ENCODE measurements at regions not wholly inside any gene's neighbourhood (a gene's known extent, or its start where the extent isn't known, plus 50 kb on each side); places are given as distances from the start of the nearest gene placed in this dataset.

DNA sequence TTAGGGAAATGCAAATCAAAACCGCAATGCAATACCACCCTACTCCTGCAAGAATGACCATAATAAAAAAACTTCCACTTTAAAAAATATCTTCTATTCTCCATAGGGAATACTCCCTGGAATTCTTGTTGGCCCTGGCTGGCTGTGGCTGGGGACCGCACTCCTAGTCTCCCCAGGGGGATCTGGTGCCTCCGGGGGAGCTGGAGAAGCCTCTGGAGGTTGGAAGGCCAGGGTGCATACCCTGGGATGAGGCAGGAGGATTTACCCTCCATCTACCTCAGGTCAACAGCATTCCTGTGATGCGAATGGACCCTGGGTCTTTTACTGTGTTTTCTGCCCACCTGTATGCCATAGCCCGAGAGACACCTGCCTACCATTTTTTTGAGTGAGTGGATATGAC lies 120.0 kb upstream of the ZNF536 start:
- Histone ChIP-seq H3K4me3 (no peak overlapping the region), H3K36me3 (no peaks in the 10 kb centered on the region), H3K27ac (no peak overlapping the region), H3K9me3 (no peaks in the 10 kb centered on the region), H3K4me1 (no peaks in the 10 kb centered on the region), H3K27me3 (peaks cover 70% of the 10 kb centered on the region)
- DNase-seq (ENCODE audit: low spot score in 2 of 2): no peak
- 97% methylated on average over 5 of the region's 5 CpGs for WGBS
- TF ChIP-seq, protein P1, sequence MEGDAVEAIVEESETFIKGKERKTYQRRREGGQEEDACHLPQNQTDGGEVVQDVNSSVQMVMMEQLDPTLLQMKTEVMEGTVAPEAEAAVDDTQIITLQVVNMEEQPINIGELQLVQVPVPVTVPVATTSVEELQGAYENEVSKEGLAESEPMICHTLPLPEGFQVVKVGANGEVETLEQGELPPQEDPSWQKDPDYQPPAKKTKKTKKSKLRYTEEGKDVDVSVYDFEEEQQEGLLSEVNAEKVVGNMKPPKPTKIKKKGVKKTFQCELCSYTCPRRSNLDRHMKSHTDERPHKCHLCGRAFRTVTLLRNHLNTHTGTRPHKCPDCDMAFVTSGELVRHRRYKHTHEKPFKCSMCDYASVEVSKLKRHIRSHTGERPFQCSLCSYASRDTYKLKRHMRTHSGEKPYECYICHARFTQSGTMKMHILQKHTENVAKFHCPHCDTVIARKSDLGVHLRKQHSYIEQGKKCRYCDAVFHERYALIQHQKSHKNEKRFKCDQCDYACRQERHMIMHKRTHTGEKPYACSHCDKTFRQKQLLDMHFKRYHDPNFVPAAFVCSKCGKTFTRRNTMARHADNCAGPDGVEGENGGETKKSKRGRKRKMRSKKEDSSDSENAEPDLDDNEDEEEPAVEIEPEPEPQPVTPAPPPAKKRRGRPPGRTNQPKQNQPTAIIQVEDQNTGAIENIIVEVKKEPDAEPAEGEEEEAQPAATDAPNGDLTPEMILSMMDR (IDR thresholded peaks at IDR 0.05): no peak
- TF ChIP-seq EP300 (IDR thresholded peaks at IDR 0.05): no peak
- no peak for TF ChIP-seq POLR2A (IDR thresholded peaks at IDR 0.05)
- TF ChIP-seq POLR2AphosphoS5 (IDR thresholded peaks at IDR 0.05): no peak

DNA sequence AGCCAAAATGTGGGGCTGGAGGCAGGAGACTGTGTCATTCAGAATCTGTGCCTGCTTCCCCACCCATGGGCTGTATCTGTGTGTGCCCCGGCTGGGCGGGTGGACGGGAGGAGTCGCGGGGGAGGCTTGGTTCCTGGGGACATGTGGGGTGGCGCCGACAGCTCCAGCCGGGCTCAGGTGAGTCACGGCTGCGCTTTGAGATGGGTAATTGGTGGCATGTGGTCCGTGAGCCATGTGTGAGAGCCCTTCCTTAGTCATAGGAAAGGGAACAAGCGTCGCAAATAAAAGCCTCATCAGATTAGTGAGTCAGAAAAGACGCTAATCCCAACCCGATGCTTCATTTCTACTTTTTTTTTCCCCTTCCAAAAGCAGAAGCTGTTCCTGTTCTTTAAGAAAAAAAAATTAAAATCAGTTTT lies 118.6 kb upstream of the ZNF536 start:
- 35% methylated on average over 9 of the region's 15 CpGs for WGBS
- H3K9me3 ChIP-seq: no peaks in the 10 kb centered on the region
- no peak for DNase-seq (ENCODE audit: low spot score in 2 of 2)
- no peak overlapping the region for H3K4me3 ChIP-seq
- H3K27ac ChIP-seq: peak overlapping the region; percentile 11
- H3K27me3 ChIP-seq: peaks cover 73% of the 10 kb centered on the region
- H3K4me1 ChIP-seq: no peaks in the 10 kb centered on the region
- H3K36me3 ChIP-seq: no peaks in the 10 kb centered on the region
- TF ChIP-seq, protein P1 (IDR thresholded peaks at IDR 0.05): no peak
- no peak for TF ChIP-seq EP300 (IDR thresholded peaks at IDR 0.05)
- TF ChIP-seq POLR2A (IDR thresholded peaks at IDR 0.05): no peak
- TF ChIP-seq POLR2AphosphoS5 (IDR thresholded peaks at IDR 0.05): no peak

DNA sequence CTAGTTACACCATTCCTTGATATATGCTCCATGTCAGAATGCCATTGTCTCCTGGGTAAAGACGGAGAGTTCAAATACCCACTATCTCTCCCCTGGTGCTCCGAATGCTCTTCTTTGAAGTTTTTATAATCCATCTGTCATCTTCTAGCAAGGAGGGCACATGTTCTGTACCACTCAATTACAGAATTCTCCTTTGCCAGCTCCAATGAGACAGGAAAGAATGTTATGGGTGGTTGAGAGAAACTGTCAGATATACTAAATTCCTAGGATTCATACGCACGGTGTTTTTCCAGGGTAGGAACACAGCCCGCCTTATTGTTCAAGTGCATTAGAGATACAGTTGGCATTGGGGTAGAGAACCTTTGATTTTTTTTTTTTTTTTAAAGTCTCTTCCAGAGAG lies 118.0 kb upstream of the ZNF536 start:
- DNase-seq (ENCODE audit: low spot score in 2 of 2): no peak
- WGBS: 50% methylated on average over 5 of the region's 5 CpGs
- no peaks in the 10 kb centered on the region for H3K36me3 ChIP-seq
- H3K9me3 ChIP-seq: no peaks in the 10 kb centered on the region
- TF ChIP-seq EP300 (IDR thresholded peaks at IDR 0.05) (no peak), POLR2AphosphoS5 (IDR thresholded peaks at IDR 0.05) (no peak)
- H3K27me3 ChIP-seq: peaks cover 71% of the 10 kb centered on the region
- peak overlapping the region; percentile 11 for H3K27ac ChIP-seq
- no peaks in the 10 kb centered on the region for H3K4me1 ChIP-seq
- H3K4me3 ChIP-seq: no peak overlapping the region

DNA sequence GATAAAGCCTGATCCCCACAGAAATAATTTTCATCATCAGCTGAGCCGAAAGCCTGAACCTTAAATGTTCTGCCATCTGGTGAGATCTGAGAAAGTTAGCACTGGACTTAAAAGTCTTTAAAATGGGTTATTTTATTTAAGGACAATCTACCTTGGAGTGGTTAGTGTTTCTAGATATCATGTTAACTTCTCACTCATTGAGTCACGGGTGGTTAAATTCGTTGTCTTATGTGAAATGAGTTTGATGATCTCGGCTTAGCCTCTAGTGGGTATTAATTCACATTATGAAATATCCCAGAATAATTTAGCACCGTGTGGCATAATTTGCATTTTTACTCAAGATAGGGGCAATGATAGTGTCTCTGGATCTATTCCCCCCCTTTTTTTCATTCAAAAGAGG lies 117.4 kb upstream of the ZNF536 start:
- Histone ChIP-seq H3K36me3 (no peaks in the 10 kb centered on the region), H3K4me1 (no peaks in the 10 kb centered on the region), H3K9me3 (no peaks in the 10 kb centered on the region), H3K27me3 (peaks cover 75% of the 10 kb centered on the region), H3K4me3 (no peak overlapping the region), H3K27ac (no peak overlapping the region)
- WGBS: 63% methylated on average over 5 of the region's 5 CpGs
- no peak for TF ChIP-seq POLR2AphosphoS5 (IDR thresholded peaks at IDR 0.05)
- DNase-seq (ENCODE audit: low spot score in 2 of 2): no peak

DNA sequence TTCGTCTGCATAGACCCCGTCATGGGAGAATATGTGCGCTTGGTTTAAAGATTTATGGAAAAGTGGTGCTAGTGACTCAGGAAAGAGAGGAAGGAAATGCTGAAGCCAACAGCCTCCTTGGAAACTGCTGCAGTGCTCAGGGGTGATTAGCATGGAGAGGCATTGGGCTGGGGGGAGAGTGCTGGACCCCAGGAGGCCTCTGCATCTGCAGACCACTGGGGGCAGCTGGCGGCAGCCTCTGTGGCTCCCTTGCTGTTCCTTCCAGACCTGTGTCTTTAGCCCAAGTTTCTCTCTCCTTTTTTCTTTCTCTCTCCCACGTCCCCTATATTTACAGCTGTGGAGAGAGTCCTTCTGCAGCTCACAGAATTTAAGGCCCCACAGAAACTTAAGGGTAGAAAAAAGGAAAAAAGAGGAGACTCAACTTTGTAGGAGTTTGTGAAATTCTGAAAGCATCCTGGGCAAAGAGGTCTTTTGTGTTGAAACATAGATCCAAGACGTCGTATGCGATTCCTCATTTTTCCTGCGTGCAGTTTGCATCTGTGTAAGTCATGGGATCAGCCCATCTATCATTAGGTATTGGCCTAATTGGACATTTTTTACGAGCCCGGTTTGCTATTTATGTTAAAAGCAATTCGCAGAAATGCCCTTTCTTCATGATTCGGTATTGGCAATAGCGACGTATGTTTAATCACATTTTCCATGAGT lies 116.2 kb upstream of the ZNF536 start:
- Histone ChIP-seq H3K4me1 (no peaks in the 10 kb centered on the region), H3K9me3 (no peaks in the 10 kb centered on the region), H3K27me3 (peaks cover 74% of the 10 kb centered on the region), H3K4me3 (no peak overlapping the region), H3K36me3 (no peaks in the 10 kb centered on the region), H3K27ac (no peak overlapping the region)
- no peak for DNase-seq (ENCODE audit: low spot score in 2 of 2)
- 50% methylated on average over 15 of the region's 15 CpGs for WGBS
- TF ChIP-seq, protein P1 (IDR thresholded peaks at IDR 0.05): no peak
- TF ChIP-seq POLR2A (IDR thresholded peaks at IDR 0.05): no peak
- TF ChIP-seq POLR2AphosphoS5 (IDR thresholded peaks at IDR 0.05): no peak
- no peak for TF ChIP-seq EP300 (IDR thresholded peaks at IDR 0.05)

DNA sequence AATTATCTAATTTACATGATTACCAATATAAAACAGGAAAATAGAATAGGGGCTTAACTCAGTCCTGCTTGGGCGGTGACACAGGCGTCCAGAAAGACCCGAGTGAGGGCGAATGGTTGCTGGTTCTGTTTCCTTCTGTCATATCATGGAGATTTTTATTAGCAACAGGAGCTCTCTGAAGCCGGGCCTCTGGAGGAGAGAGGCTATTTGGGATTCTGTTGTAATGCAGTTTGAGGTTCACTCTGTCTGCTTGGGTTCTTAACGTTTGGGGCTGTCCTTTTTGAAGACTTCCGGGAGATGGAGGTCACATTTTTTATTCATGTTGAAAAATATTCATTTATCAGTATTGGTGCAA lies 115.7 kb upstream of the ZNF536 start:
- no peaks in the 10 kb centered on the region for H3K36me3 ChIP-seq
- WGBS: 42% methylated on average over 7 of the region's 7 CpGs
- TF ChIP-seq POLR2AphosphoS5 (IDR thresholded peaks at IDR 0.05): no peak
- TF ChIP-seq POLR2A (IDR thresholded peaks at IDR 0.05): no peak
- no peak for TF ChIP-seq EP300 (IDR thresholded peaks at IDR 0.05)
- TF ChIP-seq, protein P1 (IDR thresholded peaks at IDR 0.05): no peak
- H3K27ac ChIP-seq: no peak overlapping the region
- peaks cover 69% of the 10 kb centered on the region for H3K27me3 ChIP-seq
- H3K4me1 ChIP-seq: no peaks in the 10 kb centered on the region
- no peak overlapping the region for H3K4me3 ChIP-seq
- DNase-seq (ENCODE audit: low spot score in 2 of 2): no peak
- no peaks in the 10 kb centered on the region for H3K9me3 ChIP-seq
